Transverse colon (tissue), 4 donors: ENCODE measurements at regions not wholly inside any gene's neighbourhood (a gene's known extent, or its start where the extent isn't known, plus 50 kb on each side); places are given as distances from the start of the nearest gene placed in this dataset.

ENCODE experiments used
- POLR2A ChIP-seq: fragments of 450-650 bp; IDR thresholded peaks from one replicate; pipeline ENCODE4 v1.6.1; 2016; ENCODE audit warnings: antibody characterized with exemption, mild to moderate bottlenecking, moderate library complexity
- POLR2AphosphoS5 ChIP-seq, 3 donors: sonication (generic); formaldehyde crosslinking; IDR thresholded peaks; one replicate each; pipeline ENCODE4 v1.6.1; 2016; ENCODE audit warnings: antibody characterized with exemption in 3 of 3
- TF ChIP-seq, protein P1 (sequence below), 5 experiments: fragments of 200-600 bp in 3 of 5; fragments of 450-650 bp in 2 of 5; sonication (generic) in 3 of 5; IDR thresholded peaks; 1 replicate in 2 of 5; 2 replicates in 3 of 5; pipeline ENCODE4 v1.5.1; 2016 to 2017; ENCODE audit warnings: antibody characterized with exemption in 5 of 5, inconsistent platforms in 3 of 5, mild to moderate bottlenecking in 2 of 5, moderate library complexity in 1 of 5

DNA sequence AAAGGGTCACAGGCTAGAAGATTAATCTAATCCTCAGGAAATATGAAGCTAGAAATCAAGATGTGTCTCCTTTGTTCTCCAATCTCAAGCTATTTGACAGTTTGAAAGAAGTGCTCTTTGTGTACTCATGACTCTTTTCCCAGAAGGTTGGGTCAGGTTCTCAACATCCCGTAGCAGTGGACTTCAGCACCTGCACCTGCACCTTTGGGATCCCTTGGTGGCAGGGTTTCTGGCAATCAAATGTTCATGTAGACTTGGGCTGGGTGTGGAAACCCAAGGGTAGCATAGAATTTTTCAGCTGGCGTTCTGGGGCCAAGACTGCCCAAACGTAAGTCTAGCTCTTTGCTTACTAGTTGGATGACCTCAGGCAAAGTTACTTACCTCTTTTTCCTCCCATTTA, 134.4 kb downstream of the ADRA2A start:
- no peak for TF ChIP-seq POLR2A
- TF ChIP-seq, protein P1, sequence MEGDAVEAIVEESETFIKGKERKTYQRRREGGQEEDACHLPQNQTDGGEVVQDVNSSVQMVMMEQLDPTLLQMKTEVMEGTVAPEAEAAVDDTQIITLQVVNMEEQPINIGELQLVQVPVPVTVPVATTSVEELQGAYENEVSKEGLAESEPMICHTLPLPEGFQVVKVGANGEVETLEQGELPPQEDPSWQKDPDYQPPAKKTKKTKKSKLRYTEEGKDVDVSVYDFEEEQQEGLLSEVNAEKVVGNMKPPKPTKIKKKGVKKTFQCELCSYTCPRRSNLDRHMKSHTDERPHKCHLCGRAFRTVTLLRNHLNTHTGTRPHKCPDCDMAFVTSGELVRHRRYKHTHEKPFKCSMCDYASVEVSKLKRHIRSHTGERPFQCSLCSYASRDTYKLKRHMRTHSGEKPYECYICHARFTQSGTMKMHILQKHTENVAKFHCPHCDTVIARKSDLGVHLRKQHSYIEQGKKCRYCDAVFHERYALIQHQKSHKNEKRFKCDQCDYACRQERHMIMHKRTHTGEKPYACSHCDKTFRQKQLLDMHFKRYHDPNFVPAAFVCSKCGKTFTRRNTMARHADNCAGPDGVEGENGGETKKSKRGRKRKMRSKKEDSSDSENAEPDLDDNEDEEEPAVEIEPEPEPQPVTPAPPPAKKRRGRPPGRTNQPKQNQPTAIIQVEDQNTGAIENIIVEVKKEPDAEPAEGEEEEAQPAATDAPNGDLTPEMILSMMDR (IDR thresholded peaks at IDR 0.05) = no peak
- no peak for TF ChIP-seq POLR2AphosphoS5 (IDR thresholded peaks at IDR 0.05)
